ENCODE measurements at regions not wholly inside any gene's neighbourhood (a gene's known extent, or its start where the extent isn't known, plus 50 kb on each side); places are given as distances from the start of the nearest gene placed in this dataset.

DNA sequence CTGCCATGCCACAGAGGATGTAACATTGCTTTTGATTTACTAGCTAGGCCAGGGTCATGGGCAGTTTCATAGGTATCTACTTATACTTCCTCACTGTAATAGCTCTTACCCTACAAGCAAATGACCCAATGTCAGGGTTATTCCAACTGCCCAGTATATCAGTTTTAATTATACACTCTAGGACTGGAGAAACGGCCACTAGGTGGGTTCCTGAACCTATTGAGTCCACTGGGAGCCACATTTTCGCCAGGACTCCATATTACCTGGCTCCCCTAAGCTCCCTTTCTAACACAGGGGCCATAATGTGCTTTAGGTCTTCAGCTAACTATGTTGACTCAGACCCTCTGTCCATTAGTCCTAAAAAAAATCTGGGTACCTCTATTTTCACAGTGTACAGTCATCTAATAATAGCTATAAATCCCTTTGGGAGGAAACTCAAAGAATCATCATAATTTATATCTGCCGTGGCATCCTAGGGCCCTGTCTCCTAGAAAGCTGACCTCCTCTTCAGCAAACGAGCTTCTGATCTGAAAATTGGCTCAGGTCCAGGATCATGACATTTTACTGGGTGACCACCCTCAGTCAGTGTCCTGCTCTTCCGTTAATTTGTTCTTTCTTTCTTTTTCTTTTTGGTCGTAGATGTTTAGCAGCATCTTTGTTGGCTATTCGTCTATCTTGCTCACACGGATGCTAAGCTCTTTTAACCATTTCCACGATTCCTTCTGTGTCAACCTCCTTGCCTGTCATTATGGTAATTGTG is 244.3 kb downstream of the FAM76B start:
- Histone ChIP-seq H3K4me1 (no peaks in the 10 kb centered on the region), H3K36me3 (no peaks in the 10 kb centered on the region), H3K27ac (no peak overlapping the region), H3K27me3 (no peaks in the 10 kb centered on the region), H3K4me3 (no peak overlapping the region), H3K9me3 (no peaks in the 10 kb centered on the region), H3K9ac (ENCODE audit: low read depth in 2 of 2, low read length in 2 of 2) (no peak overlapping the region)
- intact Hi-C loops (cut with DNase I): no loop called here
- no peak for DNase-seq
- no peak for TF ChIP-seq CTCF (IDR thresholded peaks at IDR 0.05)

GRCh38 chr11:95544095-95544856 is 245.3 kb downstream of the FAM76B start:
- Histone ChIP-seq H3K9me3 (no peaks in the 10 kb centered on the region), H3K9ac (ENCODE audit: low read depth in 2 of 2, low read length in 2 of 2) (no peak overlapping the region), H3K4me3 (no peak overlapping the region), H3K4me1 (no peaks in the 10 kb centered on the region), H3K27me3 (no peaks in the 10 kb centered on the region), H3K27ac (no peak overlapping the region), H3K36me3 (no peaks in the 10 kb centered on the region)
- no peak for TF ChIP-seq CTCF (IDR thresholded peaks at IDR 0.05)
- no peak for DNase-seq
- intact Hi-C loops (cut with DNase I): no loop called here

DNA sequence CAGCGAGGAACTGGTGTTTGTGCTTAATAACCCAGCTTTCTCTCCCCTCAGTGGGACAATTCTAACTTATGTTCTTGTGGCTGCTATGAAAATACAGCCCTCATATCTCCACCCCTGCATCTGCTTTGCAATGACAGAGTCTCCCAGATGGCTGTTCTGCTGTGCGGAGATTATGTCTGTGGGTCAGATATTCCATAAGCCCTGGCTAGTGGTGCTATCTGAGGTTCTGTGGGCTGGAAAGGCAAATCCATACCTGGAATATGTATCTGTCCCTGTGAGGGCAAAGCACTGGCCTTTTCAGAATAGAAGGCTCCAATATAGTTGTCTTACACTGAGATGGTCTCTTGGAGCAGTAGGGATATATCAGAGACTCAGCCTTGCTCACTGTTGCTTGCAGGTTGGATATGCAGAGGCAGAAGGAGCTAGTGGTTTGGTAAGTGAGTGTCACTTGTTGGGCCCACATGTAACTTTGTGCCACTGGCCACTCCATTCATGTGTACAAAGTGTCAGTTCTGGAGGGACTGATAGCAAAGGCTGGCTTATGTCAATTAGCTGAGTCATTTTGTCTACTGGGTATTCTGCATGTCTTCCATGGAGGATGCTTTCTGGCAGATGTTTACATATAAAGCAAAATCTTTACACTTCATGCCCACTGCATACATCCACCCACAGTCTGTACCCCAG is 246.6 kb downstream of the FAM76B start:
- intact Hi-C loops (cut with DNase I): no loop called here
- TF ChIP-seq CTCF (IDR thresholded peaks at IDR 0.05): no peak

DNA sequence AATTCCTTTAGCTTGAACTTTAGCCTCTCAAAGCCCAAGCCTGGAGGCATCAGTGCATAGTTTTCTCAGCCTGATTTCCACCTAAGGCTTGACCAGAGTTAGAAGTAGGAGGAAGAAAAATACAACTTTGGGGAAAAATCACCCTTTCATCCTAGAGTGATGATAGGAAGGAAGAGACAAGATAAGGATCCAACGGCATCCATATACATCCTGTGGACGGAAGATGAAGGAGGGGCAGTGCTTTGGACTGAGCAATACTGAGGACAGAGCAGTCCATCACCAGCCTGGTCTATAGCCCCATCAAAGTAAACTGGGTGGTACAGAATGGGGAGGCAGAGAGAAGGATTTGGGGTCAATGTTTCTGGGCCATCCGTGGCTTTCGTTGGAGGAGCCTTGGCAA is 247.9 kb downstream of the FAM76B start:
- H3K27ac ChIP-seq: no peak overlapping the region
- no peak for DNase-seq
- no peaks in the 10 kb centered on the region for H3K4me1 ChIP-seq
- H3K9me3 ChIP-seq: no peaks in the 10 kb centered on the region
- TF ChIP-seq CTCF (IDR thresholded peaks at IDR 0.05): no peak
- intact Hi-C loops (cut with DNase I): no loop called here
- no peaks in the 10 kb centered on the region for H3K27me3 ChIP-seq
- H3K36me3 ChIP-seq: no peaks in the 10 kb centered on the region
- no peak overlapping the region for H3K4me3 ChIP-seq
- H3K9ac ChIP-seq (ENCODE audit: low read depth in 2 of 2, low read length in 2 of 2): no peak overlapping the region

More for the DNA sequence above, 246.6 kb downstream of the FAM76B start:
- Histone ChIP-seq H3K9ac (ENCODE audit: low read depth in 2 of 2, low read length in 2 of 2) (no peak overlapping the region), H3K9me3 (no peaks in the 10 kb centered on the region), H3K27me3 (no peaks in the 10 kb centered on the region), H3K4me3 (no peak overlapping the region), H3K36me3 (no peaks in the 10 kb centered on the region), H3K4me1 (no peaks in the 10 kb centered on the region), H3K27ac (no peak overlapping the region)
- DNase-seq: no peak

GRCh38 chr11:95536047-95536690 is 253.4 kb downstream of the FAM76B start:
- intact Hi-C loops (cut with DNase I): no loop called here
- H3K4me1 ChIP-seq: no peaks in the 10 kb centered on the region
- DNase-seq: no peak
- no peaks in the 10 kb centered on the region for H3K36me3 ChIP-seq
- no peaks in the 10 kb centered on the region for H3K9me3 ChIP-seq
- H3K27ac ChIP-seq: no peak overlapping the region
- no peaks in the 10 kb centered on the region for H3K27me3 ChIP-seq
- no peak overlapping the region for H3K9ac ChIP-seq (ENCODE audit: low read depth in 2 of 2, low read length in 2 of 2)
- no peak overlapping the region for H3K4me3 ChIP-seq
- TF ChIP-seq CTCF (IDR thresholded peaks at IDR 0.05): no peak

All from colonic mucosa (tissue), 4 donors.